ENCODE measurements at regions not wholly inside any gene's neighbourhood (a gene's known extent, or its start where the extent isn't known, plus 50 kb on each side); places are given as distances from the start of the nearest gene placed in this dataset.

DNA sequence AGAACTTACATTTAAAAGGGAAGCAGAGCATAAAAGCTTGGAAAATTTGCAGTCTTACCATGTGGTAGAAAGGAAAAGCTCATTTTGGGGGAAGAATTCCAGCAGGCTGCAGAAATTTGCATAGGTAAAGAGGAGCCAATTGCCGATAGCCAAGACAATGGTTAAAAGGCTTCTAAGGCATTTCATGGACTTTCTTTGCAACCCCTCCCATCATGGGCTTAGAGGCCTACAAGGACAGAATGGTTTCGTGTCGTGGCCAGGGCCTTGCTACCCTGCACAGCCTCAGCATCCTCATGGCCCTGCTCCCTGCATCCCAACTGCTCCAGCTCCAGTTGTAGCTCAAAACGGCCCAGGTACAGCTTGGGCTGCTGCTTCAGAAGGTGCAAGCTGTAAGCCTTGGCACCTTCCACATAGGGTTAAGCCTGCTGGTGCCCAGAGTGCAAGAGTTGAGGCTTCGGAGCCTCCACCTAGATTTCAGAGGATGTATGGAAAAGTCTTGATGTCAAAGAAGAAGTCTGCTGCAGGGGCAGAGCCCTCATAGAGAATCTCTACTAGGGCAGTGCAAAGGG is 420.3 kb downstream of the PCDH17 start:
- DNase-seq: no peak

DNA sequence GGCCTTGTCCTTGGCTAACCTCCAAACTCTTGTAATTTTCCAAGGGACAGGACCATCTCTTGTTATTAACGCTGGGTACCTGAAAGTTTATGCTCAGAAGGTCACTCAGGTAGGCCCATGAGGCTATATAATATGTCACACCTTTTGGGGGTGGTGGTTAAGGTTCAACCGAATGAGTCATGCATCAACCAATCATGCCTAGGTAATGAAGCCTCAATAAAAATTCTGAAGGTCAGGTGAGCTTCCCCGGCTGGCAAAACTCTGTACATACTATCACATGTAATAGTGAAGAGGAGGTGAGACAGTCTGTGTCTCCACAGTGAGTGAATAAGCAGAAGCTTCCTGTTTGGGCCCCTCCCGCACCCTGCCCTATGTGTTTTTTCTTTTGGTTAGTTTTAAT is 424.9 kb downstream of the PCDH17 start:
- DNase-seq: no peak

DNA sequence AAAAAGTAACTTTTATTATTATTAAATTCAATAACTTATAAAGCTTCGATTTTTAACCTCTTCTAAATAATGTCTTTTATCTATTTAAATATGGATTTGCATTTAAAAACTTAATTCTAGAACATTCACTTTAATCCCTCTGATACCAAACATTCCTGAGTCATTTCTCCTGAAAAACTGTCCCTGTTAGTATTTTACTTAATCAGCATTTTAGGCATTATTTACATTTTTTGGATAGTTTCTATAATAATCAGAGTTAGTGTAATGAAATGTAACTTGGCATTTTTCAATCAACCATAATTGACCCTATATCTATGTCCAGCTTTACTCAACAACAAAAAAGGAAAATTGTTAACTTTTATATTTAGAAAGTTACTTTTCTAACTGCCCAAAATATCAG is 428.1 kb downstream of the PCDH17 start:
- no peak for DNase-seq

DNA sequence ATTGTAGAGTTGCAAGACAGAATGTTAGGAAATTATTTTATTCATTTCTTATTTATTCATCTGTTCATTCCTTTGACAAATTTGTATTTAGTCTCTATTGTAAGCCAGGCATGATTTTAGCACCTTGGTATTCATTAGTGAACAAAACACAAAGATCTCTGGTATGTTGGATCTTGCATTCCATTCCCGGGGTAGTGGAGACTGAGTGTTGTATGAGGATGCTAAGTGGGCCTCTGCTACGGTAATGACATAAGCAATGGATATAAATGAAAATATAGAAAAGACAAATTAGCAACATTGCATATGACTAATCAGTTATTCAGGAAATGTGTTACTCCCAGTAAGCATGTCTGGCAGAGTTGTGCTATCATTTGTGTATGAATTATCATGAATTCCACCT is 449.3 kb downstream of the PCDH17 start:
- DNase-seq: no peak

DNA sequence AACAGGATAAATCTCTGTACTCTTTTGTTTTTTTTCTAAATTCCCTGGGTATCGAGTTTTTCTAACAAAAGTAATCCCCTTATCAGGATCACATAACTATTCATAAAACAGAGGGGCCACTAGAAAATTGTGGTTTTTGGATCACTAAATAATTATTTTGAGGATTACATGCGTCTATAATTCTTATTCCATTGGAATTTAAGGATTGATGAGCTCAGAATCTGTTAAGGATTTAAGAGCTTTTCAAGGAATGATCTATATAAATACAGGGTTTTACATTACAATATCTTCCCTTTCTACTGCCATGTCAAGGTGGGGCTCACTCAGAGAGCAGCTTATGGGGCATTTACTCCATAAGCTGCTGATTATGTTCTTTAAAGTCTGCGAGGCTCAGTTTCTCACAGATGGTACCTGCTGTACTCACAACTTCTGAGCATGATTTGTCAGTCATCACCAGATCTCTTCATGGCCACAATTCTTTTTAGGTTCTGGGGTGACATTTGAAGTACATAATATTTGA is 449.8 kb downstream of the PCDH17 start:
- DNase-seq: no peak

DNA sequence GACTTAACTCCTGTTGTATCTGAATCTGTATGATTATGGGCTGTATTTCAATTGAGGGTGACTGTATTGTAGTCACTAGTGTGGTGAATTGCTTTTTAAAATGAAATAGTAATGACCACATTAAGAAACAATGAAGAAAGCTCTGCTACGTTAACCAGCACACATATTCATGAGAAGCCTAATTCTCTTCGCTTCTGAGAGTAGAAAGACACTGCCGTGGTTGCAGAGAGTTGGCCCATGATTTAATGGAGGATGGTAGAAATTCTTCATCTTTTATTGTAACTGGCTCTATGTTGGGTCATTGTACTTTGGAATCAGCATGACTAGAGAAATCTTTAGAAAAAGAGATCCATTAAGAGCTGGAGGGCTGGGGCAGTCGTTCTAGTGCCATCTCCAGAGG is 451.5 kb downstream of the PCDH17 start:
- DNase-seq: no peak

DNA sequence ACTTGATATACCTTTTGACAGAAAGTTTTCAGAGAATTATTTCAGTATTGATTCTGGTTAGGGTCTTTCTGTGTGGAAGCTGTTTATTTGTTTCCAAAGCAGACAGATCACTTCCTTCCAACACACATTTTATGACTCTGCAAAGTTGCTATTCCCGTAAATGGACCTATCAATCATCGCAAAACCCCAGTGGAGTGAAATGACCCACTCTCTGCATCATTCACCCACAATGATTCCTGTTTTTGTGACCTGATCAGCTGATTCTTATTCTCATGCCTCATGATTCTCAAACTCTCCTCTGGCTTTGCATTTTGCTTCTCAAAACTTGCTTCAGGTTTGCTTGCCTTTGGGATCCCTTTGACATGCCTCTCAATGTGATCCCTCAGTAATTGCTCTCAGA is 453.7 kb downstream of the PCDH17 start:
- no peak for DNase-seq

DNA sequence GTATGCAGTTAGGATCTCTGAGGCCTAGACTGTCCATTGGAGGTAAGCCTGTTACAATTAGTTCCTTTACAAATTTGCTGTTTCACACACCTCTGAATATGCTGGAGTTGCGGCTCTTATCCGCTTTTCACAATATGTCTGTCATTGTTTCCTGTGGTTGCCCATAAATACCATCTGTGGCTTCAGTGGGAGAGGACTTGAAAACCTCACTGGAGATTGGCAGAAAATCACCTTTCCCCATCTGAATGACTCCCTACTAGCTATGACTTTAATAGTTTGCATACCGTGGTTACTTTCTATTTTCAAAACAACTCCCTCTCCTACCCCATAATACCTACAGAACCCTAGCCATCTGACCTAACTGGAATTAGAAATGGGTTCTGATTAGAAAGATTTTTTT is 454.3 kb downstream of the PCDH17 start:
- DNase-seq: peak; percentile 70

DNA sequence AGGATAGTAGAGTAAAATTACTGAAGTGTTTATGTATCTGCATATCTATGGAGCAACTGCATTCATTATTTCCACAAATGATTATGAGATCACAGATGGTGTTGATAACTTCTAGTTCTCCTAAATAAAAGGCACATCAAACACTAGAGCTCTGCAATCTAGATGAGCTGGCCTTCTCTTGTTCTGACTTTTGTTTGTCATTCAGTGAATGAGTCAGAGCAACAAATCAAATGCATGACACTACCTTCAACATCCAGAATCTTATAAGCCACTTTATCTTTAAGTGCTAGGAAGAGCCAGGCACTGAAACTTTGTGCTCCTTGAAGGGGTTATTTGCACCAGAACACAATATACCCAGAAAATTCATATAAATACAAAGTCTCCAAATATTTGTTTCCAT is 456.0 kb downstream of the PCDH17 start:
- no peak for DNase-seq

DNA sequence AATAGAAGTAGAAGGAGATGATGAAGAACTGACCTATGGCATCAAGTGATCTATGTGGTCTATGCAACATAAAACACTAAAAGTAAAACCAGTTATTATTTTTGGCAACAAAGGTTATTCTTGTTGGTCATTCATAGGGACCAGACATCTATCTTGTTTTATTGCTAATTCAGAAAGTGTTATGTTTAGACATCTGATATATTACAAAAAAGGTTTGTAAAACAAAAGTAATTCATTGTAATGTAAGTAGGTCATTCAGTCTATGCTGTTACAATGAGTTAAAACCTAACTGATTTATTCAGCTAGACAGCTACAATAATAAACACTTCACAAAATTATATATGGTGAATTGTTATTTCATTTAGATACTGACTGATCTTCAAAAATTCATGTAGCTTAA is 461.9 kb downstream of the PCDH17 start:
- no peak for DNase-seq

DNA sequence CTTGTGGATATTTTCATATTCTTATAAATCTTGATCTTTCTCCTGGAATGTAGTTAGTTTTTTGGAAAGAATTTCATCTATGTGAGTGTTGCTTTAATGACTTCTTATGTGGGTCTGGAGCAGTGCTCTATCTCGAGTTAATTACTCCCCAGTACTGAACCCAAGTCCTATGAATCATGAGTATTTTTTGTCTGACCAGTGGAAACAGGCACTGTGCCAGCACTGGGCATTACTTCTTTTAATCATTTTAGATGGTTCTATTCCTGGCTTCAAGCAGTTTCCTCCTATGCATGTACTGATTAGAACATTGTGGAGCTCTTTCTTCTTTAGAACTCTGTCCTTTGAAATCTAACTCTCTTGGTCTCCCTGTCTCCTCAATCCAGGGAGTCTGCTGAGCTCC is 466.3 kb downstream of the PCDH17 start:
- DNase-seq: no peak

DNA sequence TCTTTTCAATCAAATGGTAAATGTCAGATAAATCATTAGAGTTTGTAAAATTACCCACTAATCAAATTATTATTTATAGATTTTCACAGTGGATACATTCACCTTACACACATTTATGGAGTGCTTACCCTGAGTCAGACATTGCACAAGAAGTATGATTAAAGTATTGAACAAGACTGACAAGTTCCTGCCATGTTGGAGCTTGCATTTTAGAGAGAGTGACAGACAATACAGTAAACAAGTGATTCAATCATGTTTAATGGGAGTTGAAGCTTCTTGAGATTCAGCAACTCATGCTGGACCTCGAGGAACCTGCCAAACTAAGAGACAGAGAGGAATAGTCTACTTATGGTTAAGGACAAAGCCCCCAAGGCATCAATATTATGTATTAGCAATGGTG is 487.8 kb downstream of the PCDH17 start:
- DNase-seq: no peak

DNA sequence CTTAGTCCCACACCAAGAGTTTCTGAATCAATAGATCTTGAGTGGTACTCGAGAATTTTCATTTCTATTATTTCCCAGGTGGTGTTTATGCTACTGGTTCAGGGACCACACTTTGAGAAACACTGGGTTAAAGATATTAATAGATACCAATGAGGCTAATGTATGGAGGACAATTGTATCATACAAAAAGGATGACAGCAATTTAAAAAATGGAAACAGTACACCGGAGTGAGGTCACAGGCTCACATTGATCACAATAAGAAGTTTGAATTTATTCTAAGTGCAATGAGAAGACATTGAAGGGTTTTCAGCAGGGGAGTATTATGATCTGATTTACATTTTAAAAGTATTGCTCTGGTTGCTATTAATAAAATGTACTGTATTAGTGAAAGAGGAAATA is 488.3 kb downstream of the PCDH17 start:
- DNase-seq: no peak

DNA sequence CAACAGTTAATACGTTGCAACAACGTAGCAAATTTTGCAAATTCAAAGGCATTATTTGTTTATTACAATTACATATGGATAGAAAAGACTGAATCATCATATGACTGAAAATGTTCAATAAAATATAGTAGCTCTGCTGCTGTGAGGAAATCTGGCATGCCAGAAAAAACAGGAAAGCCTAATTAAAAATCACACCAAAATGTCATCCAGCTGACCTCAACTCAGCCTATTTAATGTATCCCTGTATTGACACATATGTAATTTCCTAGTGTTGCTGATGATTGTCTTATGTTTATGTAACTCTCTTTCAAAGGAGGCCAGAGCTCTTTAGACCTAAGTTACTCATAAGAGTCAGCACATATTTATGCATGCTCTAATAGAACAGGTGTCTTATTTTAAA is 495.0 kb downstream of the PCDH17 start:
- DNase-seq: no peak

DNA sequence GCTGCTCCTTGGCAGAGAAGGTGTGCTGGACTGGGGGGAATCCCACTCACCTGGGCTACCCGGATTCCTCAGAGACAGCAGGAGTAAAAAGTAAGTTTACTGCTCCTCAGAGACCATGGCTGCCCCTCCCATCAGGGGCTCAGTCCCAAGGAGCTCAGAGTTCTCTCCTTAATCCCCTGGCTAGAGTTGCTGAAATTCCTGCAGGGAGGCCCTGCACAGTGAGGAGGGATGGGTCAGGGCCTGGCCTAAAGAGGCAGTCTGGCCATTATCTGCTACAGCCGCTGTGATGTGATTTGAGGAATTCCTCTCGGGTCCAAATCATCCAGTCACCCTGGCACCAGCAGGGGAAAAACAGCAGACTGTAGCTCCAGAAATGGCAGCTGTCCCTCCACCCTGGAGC is 502.5 kb downstream of the PCDH17 start:
- DNase-seq: no peak

DNA sequence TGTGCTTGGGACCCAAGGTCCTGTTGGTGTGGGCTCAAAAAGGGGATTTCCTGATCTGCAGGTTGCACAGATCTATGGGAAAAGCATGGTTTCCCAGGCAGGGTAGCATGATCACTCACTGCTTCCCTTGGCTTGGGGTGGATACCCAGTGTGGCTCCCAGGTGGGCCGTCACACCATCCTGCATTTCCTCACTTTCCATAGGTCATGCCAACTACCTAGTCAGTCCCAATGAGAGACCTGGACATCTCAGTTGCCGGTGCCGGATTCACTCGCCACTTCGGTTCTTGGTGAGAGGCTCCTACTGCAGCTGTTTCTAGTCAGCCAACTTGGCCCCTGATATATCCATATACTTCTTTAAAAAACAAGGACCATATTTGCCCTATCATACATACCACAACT is 503.0 kb downstream of the PCDH17 start:
- DNase-seq: no peak

DNA sequence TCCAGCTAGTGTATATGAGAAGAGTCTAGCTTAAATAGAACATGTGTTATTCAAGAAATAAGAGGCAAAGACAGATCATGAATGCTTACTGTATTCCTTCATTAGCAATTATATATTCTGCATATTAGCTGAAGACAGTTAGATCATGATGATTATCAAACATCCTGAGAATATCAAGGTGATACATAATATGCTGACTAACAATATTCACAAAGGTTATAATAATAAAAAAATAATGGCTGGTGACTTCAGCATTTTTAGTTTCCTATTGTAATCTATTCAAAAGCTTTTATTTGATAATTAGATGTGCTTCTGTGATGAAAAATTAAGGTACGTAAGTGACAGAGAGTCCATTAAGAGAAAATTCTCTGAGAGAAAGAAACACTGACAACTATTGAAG is 511.4 kb downstream of the PCDH17 start:
- no peak for DNase-seq

DNA sequence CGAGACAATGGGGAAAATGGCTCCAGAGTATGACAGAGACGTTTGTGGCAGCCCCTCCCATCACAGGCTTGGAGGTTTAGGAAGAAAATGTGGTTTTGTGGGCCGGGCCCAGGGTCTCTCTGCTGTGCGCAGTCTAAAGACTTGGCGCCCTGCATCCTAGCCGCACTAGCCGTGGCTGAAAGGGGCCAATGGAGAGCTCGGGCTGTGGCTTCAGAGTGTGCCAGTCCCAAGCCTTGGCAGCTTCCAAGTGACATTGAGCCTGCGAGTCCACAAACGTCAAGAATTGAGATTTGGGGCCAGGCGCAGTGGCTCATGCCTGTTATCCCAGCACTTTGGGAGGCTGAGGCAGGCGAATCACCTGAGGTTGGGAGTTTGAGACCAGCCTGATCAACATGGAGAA is 513.1 kb downstream of the PCDH17 start:
- no peak for DNase-seq

DNA sequence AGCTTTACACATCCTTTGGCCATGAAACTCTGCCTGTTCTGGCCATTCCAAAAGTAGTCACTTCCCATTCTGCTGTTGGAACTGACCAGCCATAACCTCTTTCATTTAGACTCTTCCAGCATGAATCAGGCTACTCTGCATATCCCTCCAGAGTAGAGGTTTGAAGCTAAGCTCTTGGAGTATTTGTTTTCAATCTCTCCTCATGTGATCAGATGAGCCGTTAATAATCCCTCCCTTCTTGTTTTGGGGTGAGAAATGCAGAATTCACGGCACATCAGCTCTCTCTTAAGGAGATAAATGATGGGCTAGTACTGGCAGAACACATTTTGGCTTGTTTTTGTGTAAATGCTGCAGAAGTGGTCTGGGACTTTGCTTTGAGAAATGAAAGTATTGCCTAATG is 519.9 kb downstream of the PCDH17 start:
- DNase-seq: no peak

DNA sequence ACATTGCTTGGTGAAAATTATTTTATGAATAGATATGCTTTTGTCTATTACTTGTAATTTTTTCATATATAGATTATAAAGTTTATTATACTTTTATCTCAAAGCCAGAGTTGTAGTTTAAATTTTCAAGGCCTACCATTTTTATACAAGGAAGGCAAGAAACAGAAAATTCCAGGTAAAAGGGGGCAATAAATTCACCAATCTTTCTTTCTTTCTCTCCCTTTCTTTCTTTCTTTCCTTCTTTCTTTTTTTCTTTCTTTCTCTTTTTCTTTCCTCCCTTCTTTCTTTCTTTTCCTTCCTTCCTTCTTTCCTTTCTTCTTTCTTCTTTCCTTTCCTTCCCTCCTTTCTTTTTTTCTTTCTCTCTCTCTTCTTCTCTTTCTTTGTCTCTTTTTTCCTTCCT is 529.4 kb downstream of the PCDH17 start:
- DNase-seq: no peak

DNA sequence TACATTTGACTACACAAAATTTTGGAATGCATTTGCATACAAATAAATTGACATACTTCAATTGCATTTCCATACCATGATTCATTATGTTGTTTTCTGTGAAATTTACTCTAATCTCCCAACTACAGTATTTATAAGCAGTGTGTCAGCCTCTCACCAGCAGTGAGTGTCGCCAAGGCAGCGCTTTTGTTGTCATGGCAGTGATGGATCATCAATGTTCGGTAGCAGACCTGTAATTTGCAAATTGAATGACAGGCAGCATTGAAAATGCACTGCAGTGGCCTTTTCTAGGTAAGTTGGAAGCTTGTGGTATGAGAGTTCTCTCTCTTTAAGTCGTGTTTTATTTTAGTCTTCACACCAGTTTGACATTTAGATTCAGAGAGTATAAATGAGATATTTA is 534.1 kb downstream of the PCDH17 start:
- DNase-seq: no peak

DNA sequence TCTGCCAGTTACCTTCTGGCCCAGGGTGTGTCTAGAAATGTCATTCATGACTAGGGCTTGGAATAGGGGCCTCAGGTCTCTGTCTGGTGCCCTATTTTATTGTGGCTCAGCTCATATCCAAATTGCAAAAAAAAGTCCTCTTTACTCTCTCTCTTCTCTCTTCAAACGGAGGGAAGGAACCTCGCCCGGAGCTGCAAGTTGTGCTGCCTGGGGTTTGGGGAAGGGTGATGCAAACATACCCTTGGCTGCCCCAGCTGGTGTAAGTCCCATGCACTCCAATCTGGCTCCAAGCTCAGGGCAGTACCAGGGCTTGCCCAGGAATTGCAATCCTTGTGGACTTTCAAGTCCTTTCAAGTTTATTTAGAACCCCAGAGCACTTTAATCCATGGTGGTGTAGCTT is 549.6 kb downstream of the PCDH17 start:
- no peak for DNase-seq

DNA sequence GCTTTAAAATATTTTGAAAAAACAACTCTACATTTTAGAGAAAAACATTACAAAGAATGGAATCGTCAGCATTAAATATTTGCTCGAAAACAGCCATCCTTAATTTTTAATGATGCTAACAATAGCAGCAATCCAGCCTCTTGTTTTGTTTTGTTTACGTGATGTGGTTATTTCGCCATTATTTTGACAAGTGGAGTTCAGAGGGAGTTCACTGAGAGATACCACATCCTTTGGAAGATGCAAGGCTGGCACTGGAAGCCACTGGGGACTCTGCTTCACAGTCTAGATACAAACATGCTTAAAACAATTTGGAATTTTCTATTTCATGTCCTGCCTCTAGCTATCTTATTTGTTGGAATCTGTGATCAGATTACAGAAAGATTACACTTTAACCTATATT is 556.3 kb downstream of the PCDH17 start:
- DNase-seq: no peak

DNA sequence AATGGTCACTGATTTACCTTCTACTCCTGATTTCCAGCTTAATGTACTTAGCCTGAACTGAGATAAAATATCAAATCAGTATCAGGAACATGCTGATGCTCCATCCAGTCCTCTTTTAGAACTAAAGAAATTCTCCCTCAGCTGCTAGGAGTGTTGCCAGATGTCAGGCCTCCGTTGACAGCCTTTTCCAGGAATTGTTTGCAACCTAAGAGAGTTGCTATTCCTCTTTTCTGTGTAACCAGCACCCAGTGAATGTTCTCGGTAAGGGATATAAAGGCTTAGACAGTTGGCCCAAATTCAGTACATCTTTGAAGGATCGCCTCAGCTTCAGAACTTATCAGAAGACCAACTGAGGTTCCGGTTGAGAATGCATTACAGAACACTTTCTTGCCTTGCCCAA is 559.0 kb downstream of the PCDH17 start:
- no peak for DNase-seq

DNA sequence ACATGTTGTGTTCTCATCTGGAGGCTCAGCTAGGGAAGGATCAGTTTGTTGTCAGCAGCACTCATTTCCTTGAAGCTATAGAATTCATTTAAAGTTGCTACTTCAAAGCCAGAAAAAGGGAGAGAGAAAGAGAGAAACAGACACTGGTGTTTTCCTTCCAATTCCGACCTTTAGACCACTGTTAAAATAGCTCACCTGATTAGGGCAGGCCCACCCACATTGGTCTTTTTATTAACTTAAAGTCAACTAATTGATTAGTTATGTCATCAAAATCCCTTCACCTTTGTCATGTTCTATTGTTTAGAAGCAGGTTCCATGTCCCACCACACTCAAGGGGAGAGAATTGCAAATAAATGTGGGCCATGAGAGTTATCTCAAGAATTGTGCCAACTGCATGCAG is 560.2 kb downstream of the PCDH17 start:
- DNase-seq: no peak

DNA sequence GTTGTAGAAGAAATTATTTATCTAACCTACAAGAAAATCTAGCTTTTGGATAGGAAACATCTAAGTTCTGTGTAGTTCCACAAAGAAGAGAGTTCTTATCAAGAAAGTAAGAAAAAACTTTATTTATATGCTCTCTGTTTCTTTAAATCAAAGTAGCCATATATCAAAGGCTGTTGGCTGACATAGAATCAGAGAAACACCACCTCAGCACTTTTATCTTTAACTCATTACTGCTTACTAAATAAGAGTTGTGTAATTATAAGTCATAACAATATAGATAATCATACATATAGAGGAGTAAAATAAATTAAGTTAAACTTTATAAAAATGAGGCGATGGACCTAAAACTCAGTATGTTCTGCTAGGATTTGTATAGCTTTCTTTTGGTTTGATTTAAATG is 570.6 kb downstream of the PCDH17 start:
- DNase-seq: no peak
